ENCODE measurements at regions not wholly inside any gene's neighbourhood (a gene's known extent, or its start where the extent isn't known, plus 50 kb on each side); places are given as distances from the start of the nearest gene placed in this dataset.

- TF ChIP-seq ZNF274 (IDR thresholded peaks at IDR 0.05; ENCODE audit: low read depth, low read length), result no peak
- no peak overlapping the region for H3K4me3 ChIP-seq (ENCODE audit: low read length)
These were observed 94.5 kb upstream of the CELF2 start for GRCh38 chr10:10923029-10923651.

- H3K4me3 ChIP-seq (ENCODE audit: low read length), result no peak overlapping the region
- TF ChIP-seq ZNF274 (IDR thresholded peaks at IDR 0.05; ENCODE audit: low read depth, low read length), result no peak
These were observed 92.0 kb upstream of the CELF2 start for GRCh38 chr10:10925667-10926066.

- no peak overlapping the region for H3K4me3 ChIP-seq (ENCODE audit: low read length)
- no peak for TF ChIP-seq ZNF274 (IDR thresholded peaks at IDR 0.05; ENCODE audit: low read depth, low read length)
These were observed 90.1 kb upstream of the CELF2 start for GRCh38 chr10:10927608-10928007.

GRCh38 chr10:10930979-10931743, 86.5 kb upstream of the CELF2 start:
- TF ChIP-seq ZNF274 (IDR thresholded peaks at IDR 0.05; ENCODE audit: low read depth, low read length), result no peak
- H3K4me3 ChIP-seq (ENCODE audit: low read length), result no peak overlapping the region

- no peak for TF ChIP-seq ZNF274 (IDR thresholded peaks at IDR 0.05; ENCODE audit: low read depth, low read length)
- H3K4me3 ChIP-seq (ENCODE audit: low read length), result no peak overlapping the region
These were observed 82.6 kb upstream of the CELF2 start for GRCh38 chr10:10935032-10935431.

GRCh38 chr10:10938676-10939075, 79.0 kb upstream of the CELF2 start:
- TF ChIP-seq ZNF274 (IDR thresholded peaks at IDR 0.05; ENCODE audit: low read depth, low read length), result no peak
- H3K4me3 ChIP-seq (ENCODE audit: low read length), result no peak overlapping the region

GRCh38 chr10:10941127-10941730, 76.4 kb upstream of the CELF2 start:
- no peak for TF ChIP-seq ZNF274 (IDR thresholded peaks at IDR 0.05; ENCODE audit: low read depth, low read length)

GRCh38 chr10:10942441-10942840, 75.2 kb upstream of the CELF2 start:
- TF ChIP-seq ZNF274 (IDR thresholded peaks at IDR 0.05; ENCODE audit: low read depth, low read length), result no peak
- no peak overlapping the region for H3K4me3 ChIP-seq (ENCODE audit: low read length)

More at GRCh38 chr10:10941127-10941730, 76.4 kb upstream of the CELF2 start:
- no peak overlapping the region for H3K4me3 ChIP-seq (ENCODE audit: low read length)

- H3K4me3 ChIP-seq (ENCODE audit: low read length), result no peak overlapping the region
- no peak for TF ChIP-seq ZNF274 (IDR thresholded peaks at IDR 0.05; ENCODE audit: low read depth, low read length)
These were observed 71.6 kb upstream of the CELF2 start for GRCh38 chr10:10946081-10946480.

GRCh38 chr10:10946801-10947200, 70.9 kb upstream of the CELF2 start:
- TF ChIP-seq ZNF274 (IDR thresholded peaks at IDR 0.05; ENCODE audit: low read depth, low read length), result no peak
- no peak overlapping the region for H3K4me3 ChIP-seq (ENCODE audit: low read length)

GRCh38 chr10:10951675-10952074, 66.0 kb upstream of the CELF2 start:
- H3K4me3 ChIP-seq (ENCODE audit: low read length), result no peak overlapping the region
- no peak for TF ChIP-seq ZNF274 (IDR thresholded peaks at IDR 0.05; ENCODE audit: low read depth, low read length)

GRCh38 chr10:10952800-10953199, 64.9 kb upstream of the CELF2 start:
- TF ChIP-seq ZNF274 (IDR thresholded peaks at IDR 0.05; ENCODE audit: low read depth, low read length), result no peak
- H3K4me3 ChIP-seq (ENCODE audit: low read length), result no peak overlapping the region

GRCh38 chr10:10956681-10957542, 60.8 kb upstream of the CELF2 start:
- no peak overlapping the region for H3K4me3 ChIP-seq (ENCODE audit: low read length)
- TF ChIP-seq ZNF274 (IDR thresholded peaks at IDR 0.05; ENCODE audit: low read depth, low read length), result no peak

GRCh38 chr10:10958041-10958440, 59.6 kb upstream of the CELF2 start:
- H3K4me3 ChIP-seq (ENCODE audit: low read length), result no peak overlapping the region
- no peak for TF ChIP-seq ZNF274 (IDR thresholded peaks at IDR 0.05; ENCODE audit: low read depth, low read length)

Measured in GM08714 (cell line).